Ishikawa (cell line): ENCODE measurements at regions not wholly inside any gene's neighbourhood (a gene's known extent, or its start where the extent isn't known, plus 50 kb on each side); places are given as distances from the start of the nearest gene placed in this dataset.

ENCODE experiments used
- REST ChIP-seq: IDR thresholded peaks from 2 replicates; pipeline ENCODE4 v1.6.1; 2012; ENCODE audit warnings: low read depth, mild to moderate bottlenecking
- YY1 ChIP-seq: IDR thresholded peaks from 2 replicates; pipeline ENCODE4 v1.6.1; 2012; ENCODE audit warnings: low read depth

- TF ChIP-seq YY1 (no peak), REST (no peak)
Measured at GRCh38 chrX:78456909-78457308, 129.5 kb upstream of the CYSLTR1 start.
